ENCODE measurements at regions not wholly inside any gene's neighbourhood (a gene's known extent, or its start where the extent isn't known, plus 50 kb on each side); places are given as distances from the start of the nearest gene placed in this dataset.
"Not testable (repeated sequence)": the region's sequence is repeated elsewhere in the genome, so short reads cannot be mapped to it uniquely, and the experiment has no call there.

DNA sequence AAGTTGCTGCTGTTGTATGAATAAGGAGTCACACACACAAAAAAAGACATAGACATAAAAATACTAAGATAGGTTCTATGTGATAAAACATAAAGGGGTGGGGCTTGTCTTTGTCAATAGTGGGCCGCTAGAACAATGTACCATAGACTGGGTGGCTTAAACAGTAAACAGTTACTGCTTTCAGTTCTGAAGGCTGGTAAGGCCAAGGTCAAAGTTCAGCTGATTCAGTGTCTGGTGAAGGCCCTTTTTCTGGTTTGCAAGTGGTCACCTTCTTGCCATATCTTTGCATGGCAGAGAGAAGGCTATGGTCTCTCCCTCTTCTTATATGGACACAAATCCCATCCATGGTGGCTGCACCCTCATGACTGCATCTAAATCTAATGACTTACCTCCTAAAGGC, 1980.7 kb downstream of the PCDH7 start:
- CTCF ChIA-PET: no interaction called here
- DNase-seq (ENCODE audit: low read depth in 1 of 2, low spot score in 1 of 2) (no peak), ATAC-seq (no peak), FAIRE-seq (no peak)
- H3K4me1 ChIP-seq: no peaks in the 10 kb centered on the region
- POLR2A ChIA-PET: no interaction called here
- H3K4me3 ChIP-seq: no peak overlapping the region
- TF ChIP-seq BCL3 (IDR thresholded peaks at IDR 0.05) (no peak), HDAC2 (IDR thresholded peaks at IDR 0.05) (no peak), HEYL (CRISPR knock-in tag; IDR thresholded peaks at IDR 0.05) (no peak), TP53 (CRISPR knock-in tag; IDR thresholded peaks at IDR 0.05) (no peak), ZFP36 (IDR thresholded peaks at IDR 0.05; ENCODE audit: borderline replicate concordance, partially characterized antibody) (no peak), POLR2A (IDR thresholded peaks at IDR 0.05; ENCODE audit: low read length) (no peak)
- TF ChIP-seq, protein P1, sequence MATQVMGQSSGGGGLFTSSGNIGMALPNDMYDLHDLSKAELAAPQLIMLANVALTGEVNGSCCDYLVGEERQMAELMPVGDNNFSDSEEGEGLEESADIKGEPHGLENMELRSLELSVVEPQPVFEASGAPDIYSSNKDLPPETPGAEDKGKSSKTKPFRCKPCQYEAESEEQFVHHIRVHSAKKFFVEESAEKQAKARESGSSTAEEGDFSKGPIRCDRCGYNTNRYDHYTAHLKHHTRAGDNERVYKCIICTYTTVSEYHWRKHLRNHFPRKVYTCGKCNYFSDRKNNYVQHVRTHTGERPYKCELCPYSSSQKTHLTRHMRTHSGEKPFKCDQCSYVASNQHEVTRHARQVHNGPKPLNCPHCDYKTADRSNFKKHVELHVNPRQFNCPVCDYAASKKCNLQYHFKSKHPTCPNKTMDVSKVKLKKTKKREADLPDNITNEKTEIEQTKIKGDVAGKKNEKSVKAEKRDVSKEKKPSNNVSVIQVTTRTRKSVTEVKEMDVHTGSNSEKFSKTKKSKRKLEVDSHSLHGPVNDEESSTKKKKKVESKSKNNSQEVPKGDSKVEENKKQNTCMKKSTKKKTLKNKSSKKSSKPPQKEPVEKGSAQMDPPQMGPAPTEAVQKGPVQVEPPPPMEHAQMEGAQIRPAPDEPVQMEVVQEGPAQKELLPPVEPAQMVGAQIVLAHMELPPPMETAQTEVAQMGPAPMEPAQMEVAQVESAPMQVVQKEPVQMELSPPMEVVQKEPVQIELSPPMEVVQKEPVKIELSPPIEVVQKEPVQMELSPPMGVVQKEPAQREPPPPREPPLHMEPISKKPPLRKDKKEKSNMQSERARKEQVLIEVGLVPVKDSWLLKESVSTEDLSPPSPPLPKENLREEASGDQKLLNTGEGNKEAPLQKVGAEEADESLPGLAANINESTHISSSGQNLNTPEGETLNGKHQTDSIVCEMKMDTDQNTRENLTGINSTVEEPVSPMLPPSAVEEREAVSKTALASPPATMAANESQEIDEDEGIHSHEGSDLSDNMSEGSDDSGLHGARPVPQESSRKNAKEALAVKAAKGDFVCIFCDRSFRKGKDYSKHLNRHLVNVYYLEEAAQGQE (IDR thresholded peaks at IDR 0.05): no peak
- no peak overlapping the region for H3K4me2 ChIP-seq
- 30% methylated on average over 1 of the region's 1 CpG for WGBS (ENCODE audit: missing lambda C conversion rate)
- H3K9me3 ChIP-seq: no peaks in the 10 kb centered on the region
- no peak overlapping the region for H3K27ac ChIP-seq

DNA sequence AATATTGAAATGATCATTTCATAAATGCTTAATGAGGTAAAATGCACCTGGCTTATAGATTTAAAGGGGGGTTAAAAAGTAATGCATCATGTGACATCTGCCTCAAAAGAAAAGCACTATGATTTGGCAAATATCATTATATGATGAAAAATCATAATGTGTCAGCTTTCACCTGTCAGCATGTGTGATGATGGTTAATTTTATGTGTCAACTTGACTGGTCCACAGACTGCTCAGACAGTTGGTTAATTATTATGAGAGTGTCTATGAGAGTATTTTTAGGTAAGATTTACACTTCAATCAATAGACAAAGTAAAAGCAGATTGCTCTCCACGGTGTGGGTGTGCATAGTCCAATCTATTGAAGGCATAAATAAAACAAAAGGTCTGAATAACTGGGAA, 1986.7 kb downstream of the PCDH7 start:
- Histone ChIP-seq H3K4me1 (no peaks in the 10 kb centered on the region), H3K9me3 (no peaks in the 10 kb centered on the region), H3K4me3 (no peak overlapping the region), H3K27ac (no peak overlapping the region), H3K4me2 (no peak overlapping the region)
- 4% methylated on average over 1 of the region's 1 CpG for WGBS (ENCODE audit: missing lambda C conversion rate)
- no peak for TF ChIP-seq POLR2AphosphoS2 (conservative IDR thresholded peaks at IDR 0.05; ENCODE audit: low read length)
- TF ChIP-seq RARB (CRISPR knock-in tag; IDR thresholded peaks at IDR 0.05): no peak
- TF ChIP-seq RNF2 (IDR thresholded peaks at IDR 0.05; ENCODE audit: borderline replicate concordance, low read depth): no peak
- TF ChIP-seq JUNB (IDR thresholded peaks at IDR 0.05): no peak
- TF ChIP-seq RAD21 (conservative IDR thresholded peaks at IDR 0.05 in 1 of 2, IDR thresholded peaks at IDR 0.05 in 1 of 2): no peak
- no peak for TF ChIP-seq CHD4 (IDR thresholded peaks at IDR 0.05; ENCODE audit: borderline replicate concordance)
- no peak for TF ChIP-seq BHLHE40 (IDR thresholded peaks at IDR 0.05; ENCODE audit: low read depth, low read length)
- TF ChIP-seq PHF8 (IDR thresholded peaks at IDR 0.05; ENCODE audit: borderline replicate concordance, low read depth): no peak
- TF ChIP-seq, protein P2, sequence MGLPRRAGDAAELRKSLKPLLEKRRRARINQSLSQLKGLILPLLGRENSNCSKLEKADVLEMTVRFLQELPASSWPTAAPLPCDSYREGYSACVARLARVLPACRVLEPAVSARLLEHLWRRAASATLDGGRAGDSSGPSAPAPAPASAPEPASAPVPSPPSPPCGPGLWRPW (IDR thresholded peaks at IDR 0.05): no peak
- TF ChIP-seq RCOR1 (IDR thresholded peaks at IDR 0.05; ENCODE audit: low read depth, low read length): no peak
- no peak for TF ChIP-seq HEYL (CRISPR knock-in tag; IDR thresholded peaks at IDR 0.05)
- TF ChIP-seq HDAC2 (IDR thresholded peaks at IDR 0.05): no peak
- TF ChIP-seq SREBF2 (IDR thresholded peaks at IDR 0.05): no peak
- TF ChIP-seq CTCF (IDR thresholded peaks at IDR 0.05): no peak
- no peak for TF ChIP-seq MAFK (IDR thresholded peaks at IDR 0.05; ENCODE audit: partially characterized antibody)
- TF ChIP-seq TP53 (CRISPR knock-in tag; IDR thresholded peaks at IDR 0.05): no peak
- no peak for TF ChIP-seq ZNF302 (CRISPR knock-in tag; IDR thresholded peaks at IDR 0.05)
- DNase-seq (ENCODE audit: low read depth in 1 of 2, low spot score in 1 of 2): no peak
- no peak for FAIRE-seq
- POLR2A ChIA-PET: no interaction called here
- CTCF ChIA-PET: no interaction called here
- ATAC-seq: no peak

DNA sequence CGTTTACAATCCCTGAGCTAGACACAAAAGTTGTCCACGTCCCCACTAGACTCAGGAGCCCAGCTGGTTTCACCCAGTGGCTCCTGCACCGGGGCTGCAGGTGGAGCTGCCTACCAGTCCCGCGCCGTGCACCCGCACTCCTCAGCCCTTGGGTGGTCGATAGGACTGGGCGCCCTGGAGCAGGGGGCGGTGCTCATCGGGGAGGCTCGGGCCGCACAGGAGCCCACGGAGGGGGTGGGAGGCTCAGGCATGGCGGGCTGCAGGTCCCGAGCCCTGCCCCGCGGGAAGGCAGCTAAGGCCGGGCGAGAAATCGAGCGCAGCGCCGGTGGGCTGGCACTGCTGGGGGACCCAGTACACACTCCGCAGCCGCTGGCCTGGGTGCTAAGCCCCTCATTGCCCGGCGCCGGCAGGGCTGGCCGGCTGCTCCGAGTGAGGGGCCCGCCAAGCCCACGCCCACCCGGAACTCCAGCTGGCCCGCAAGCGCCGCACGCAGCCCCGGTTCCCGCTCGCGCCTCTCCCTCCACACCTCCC, 1996.0 kb downstream of the PCDH7 start:
- H3K27ac ChIP-seq; FAIRE-seq; H3K4me2 ChIP-seq; DNase-seq (ENCODE audit: low read depth in 1 of 2, low spot score in 1 of 2); H3K4me1 ChIP-seq; H3K4me3 ChIP-seq; ATAC-seq; CTCF ChIA-PET; POLR2A ChIA-PET; H3K9me3 ChIP-seq: not testable (repeated sequence)
- 50% methylated on average over 2 of the region's 42 CpGs for WGBS (ENCODE audit: missing lambda C conversion rate)
